ENCODE measurements at regions not wholly inside any gene's neighbourhood (a gene's known extent, or its start where the extent isn't known, plus 50 kb on each side); places are given as distances from the start of the nearest gene placed in this dataset.

- TF ChIP-seq CTCF (IDR thresholded peaks at IDR 0.05; ENCODE audit: low read depth, low read length, missing input control) (no peak), JUND (IDR thresholded peaks at IDR 0.05) (no peak), GABPA (IDR thresholded peaks at IDR 0.05 in 1 of 2, conservative IDR thresholded peaks at IDR 0.05 in 1 of 2) (no peak), ZBTB33 (IDR thresholded peaks at IDR 0.05) (no peak), ATF3 (IDR thresholded peaks at IDR 0.05) (no peak), RAD21 (IDR thresholded peaks at IDR 0.05) (no peak), MAX (IDR thresholded peaks at IDR 0.05) (no peak), TAF1 (conservative IDR thresholded peaks at IDR 0.05) (no peak)
These were observed 1031.6 kb upstream of the SEMA6D start for GRCh38 chr15:46685681-46686080.
